ENCODE measurements at regions not wholly inside any gene's neighbourhood (a gene's known extent, or its start where the extent isn't known, plus 50 kb on each side); places are given as distances from the start of the nearest gene placed in this dataset.
"Not testable (repeated sequence)": the region's sequence is repeated elsewhere in the genome, so short reads cannot be mapped to it uniquely, and the experiment has no call there.

DNA sequence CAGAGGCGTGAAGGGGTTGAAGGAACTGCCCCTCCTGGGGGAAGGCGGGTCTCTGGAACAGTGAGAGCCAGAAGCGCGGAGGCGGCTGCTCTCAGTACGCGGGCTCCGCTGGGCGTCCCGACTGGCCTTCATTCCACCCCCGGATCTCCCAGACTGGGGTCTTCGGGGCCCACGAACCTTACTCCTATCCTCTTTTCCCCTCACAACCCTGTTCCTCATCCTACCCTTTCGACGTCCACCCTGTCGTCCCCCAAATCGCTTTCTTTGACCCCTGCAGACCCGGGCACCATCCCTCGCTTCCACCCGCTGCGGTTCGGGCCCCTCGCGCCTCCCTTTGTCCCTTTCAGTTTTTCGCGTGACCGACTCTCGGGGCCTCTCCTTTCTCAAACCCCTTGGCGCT lies 2114.6 kb downstream of the TP53TG3F start:
- H3K27me3 ChIP-seq (ENCODE audit: insufficient read depth, low read depth, severe bottlenecking) = peaks cover 17% of the 10 kb centered on the region
- peaks cover 4% of the 10 kb centered on the region for H3K9me3 ChIP-seq (ENCODE audit: severe bottlenecking)
- H3K36me3 ChIP-seq = no peaks in the 10 kb centered on the region
- TF ChIP-seq, protein P1, sequence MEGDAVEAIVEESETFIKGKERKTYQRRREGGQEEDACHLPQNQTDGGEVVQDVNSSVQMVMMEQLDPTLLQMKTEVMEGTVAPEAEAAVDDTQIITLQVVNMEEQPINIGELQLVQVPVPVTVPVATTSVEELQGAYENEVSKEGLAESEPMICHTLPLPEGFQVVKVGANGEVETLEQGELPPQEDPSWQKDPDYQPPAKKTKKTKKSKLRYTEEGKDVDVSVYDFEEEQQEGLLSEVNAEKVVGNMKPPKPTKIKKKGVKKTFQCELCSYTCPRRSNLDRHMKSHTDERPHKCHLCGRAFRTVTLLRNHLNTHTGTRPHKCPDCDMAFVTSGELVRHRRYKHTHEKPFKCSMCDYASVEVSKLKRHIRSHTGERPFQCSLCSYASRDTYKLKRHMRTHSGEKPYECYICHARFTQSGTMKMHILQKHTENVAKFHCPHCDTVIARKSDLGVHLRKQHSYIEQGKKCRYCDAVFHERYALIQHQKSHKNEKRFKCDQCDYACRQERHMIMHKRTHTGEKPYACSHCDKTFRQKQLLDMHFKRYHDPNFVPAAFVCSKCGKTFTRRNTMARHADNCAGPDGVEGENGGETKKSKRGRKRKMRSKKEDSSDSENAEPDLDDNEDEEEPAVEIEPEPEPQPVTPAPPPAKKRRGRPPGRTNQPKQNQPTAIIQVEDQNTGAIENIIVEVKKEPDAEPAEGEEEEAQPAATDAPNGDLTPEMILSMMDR (IDR thresholded peaks at IDR 0.05; ENCODE audit: low read depth, low read length) = no peak
- no peak overlapping the region for H3K27ac ChIP-seq
- no peak for DNase-seq
- H3K4me3 ChIP-seq (ENCODE audit: low read depth, low read length) = peak overlapping the region; percentile 34

DNA sequence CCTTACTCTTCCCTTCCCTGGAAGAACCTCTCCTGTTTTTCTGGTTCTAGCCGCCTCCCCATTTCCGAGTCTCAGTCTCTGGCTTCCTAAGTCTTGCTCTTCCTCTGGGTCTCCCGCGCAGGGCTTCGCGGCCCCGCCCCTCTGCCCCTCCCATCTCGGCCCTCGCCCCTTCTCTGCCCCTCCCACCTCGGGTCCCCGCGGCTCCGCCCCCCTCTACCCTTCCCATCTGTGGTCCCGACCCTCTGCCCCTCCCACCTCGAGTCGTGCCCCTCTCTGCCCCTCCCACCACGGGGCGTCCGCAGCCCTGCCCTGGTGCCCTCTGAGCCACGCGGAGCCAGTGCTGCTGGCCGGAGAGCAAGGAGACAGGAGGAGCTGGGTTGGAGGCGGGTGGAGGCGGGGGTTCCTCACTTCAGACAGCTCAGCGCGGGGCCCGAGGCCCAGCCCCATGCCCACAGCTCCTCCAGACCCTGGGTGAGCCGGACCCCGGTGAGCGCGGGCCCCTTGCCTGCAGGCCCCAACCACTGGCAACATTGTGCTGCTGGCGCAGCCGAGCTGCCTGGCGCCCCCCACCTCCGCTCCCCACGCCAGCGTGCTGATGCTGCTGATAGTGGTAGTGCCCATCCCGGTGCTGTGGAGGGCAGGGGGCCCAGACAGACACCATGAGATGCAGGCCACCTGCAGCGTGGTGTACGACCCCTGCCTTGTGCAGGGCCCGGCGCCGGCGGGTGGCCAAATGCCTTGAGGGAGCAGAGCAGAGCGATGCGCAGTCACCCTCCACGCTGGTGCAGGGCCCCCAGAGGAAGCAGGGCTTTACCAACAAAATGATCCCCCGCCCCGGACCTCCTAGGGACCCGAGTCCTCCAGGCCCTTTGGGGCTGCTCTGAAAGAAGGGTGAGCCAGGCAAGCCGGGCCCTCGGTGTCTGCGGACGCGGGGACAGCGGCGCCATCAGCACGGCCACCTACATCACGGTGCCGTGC lies 2115.3 kb downstream of the TP53TG3F start:
- peak; percentile 44 for DNase-seq
- Histone ChIP-seq H3K36me3 (no peaks in the 10 kb centered on the region), H3K9me3 (ENCODE audit: severe bottlenecking) (peaks cover 7% of the 10 kb centered on the region), H3K27me3 (ENCODE audit: insufficient read depth, low read depth, severe bottlenecking) (peaks cover 17% of the 10 kb centered on the region), H3K4me3 (ENCODE audit: low read depth, low read length) (peak overlapping the region; percentile 34), H3K27ac (no peak overlapping the region)
- TF ChIP-seq, protein P1 (IDR thresholded peaks at IDR 0.05; ENCODE audit: low read depth, low read length) = no peak

DNA sequence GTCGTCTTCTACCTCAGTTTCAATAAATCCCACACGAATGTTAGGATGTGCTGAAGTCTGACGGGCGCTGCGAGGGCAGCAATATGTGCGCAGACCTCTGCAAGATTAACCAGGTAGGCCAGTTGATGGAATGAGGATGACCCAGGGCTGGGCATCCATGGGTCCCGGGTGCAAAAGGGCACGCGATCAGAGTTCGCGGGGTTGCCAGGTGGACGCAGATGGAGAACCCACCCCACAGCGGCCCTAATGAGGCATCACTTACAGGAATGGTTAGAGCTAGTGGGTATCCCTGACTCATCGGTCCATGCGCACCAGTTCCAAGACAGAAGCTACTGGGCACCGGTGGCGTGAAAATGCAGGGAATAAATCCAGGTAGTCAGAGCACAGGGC lies 2116.0 kb downstream of the TP53TG3F start:
- no peak for DNase-seq
- Histone ChIP-seq H3K27me3 (ENCODE audit: insufficient read depth, low read depth, severe bottlenecking) (peaks cover 17% of the 10 kb centered on the region), H3K9me3 (ENCODE audit: severe bottlenecking) (peaks cover 10% of the 10 kb centered on the region), H3K27ac (no peak overlapping the region), H3K4me3 (ENCODE audit: low read depth, low read length) (no peak overlapping the region), H3K36me3 (no peaks in the 10 kb centered on the region)
- TF ChIP-seq, protein P1 (IDR thresholded peaks at IDR 0.05; ENCODE audit: low read depth, low read length) = no peak

DNA sequence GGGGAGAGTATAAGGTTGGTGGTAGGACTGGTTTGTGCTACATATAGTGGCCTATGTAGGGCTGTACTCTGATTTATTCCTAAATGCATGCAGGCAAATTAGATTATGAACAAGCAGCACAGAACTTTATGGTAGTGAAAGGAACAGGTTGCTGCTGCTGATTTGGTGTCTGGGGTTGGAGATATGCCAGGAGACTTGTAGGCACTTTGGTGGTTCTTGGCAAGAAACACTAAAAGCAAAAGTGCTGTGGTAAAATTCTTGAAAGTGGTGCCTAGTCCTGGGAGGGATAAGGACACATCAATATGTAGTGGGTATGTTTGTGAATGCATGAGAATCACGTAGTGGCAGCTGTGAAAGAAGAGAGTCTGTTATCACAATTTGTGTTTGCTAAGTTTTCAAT lies 2126.0 kb downstream of the TP53TG3F start:
- no peak overlapping the region for H3K4me3 ChIP-seq (ENCODE audit: low read depth, low read length)
- H3K9me3 ChIP-seq (ENCODE audit: severe bottlenecking) = no peaks in the 10 kb centered on the region
- DNase-seq = no peak
- TF ChIP-seq, protein P1 (IDR thresholded peaks at IDR 0.05; ENCODE audit: low read depth, low read length) = no peak
- no peak overlapping the region for H3K27ac ChIP-seq
- no peaks in the 10 kb centered on the region for H3K36me3 ChIP-seq
- H3K27me3 ChIP-seq (ENCODE audit: insufficient read depth, low read depth, severe bottlenecking) = peaks cover 2% of the 10 kb centered on the region

DNA sequence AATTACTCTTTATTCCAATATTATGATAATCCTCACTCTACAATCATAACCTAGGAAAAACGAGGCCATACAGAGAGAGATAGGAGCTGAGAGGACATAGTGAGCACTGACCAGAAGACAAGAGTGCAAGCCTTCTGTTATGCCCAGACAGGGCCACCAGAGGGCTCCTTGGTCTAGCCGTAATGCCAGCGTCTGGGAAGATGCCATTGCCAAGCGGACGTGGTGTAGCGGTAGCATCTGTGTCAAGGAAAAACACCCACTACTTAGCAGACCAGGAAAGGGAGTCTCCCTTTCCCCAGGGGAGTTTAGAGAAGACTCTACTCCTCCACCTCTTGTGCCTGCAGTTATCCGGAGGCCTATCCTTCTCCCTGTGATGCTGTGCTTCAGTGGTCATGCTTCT lies 2131.5 kb downstream of the TP53TG3F start:
- DNase-seq = peak; percentile 57
- H3K27ac ChIP-seq; H3K4me3 ChIP-seq (ENCODE audit: low read depth, low read length); H3K27me3 ChIP-seq (ENCODE audit: insufficient read depth, low read depth, severe bottlenecking); H3K9me3 ChIP-seq (ENCODE audit: severe bottlenecking); H3K36me3 ChIP-seq: not testable (repeated sequence)
- TF ChIP-seq, protein P1 (IDR thresholded peaks at IDR 0.05; ENCODE audit: low read depth, low read length) = peak; percentile 67

All from WERI-Rb-1 (cell line).